ENCODE measurements at regions not wholly inside any gene's neighbourhood (a gene's known extent, or its start where the extent isn't known, plus 50 kb on each side); places are given as distances from the start of the nearest gene placed in this dataset.
"Not testable (repeated sequence)": the region's sequence is repeated elsewhere in the genome, so short reads cannot be mapped to it uniquely, and the experiment has no call there.

- not testable (repeated sequence) for H3K9me3 ChIP-seq (ENCODE audit: insufficient read depth, low read depth, low read length); H2AFZ ChIP-seq (ENCODE audit: insufficient read depth, low read length, poor library complexity); H3K14ac ChIP-seq (ENCODE audit: low read length); H3K79me1 ChIP-seq (ENCODE audit: low read length); H4K8ac ChIP-seq (ENCODE audit: low read depth, low read length); H3K18ac ChIP-seq (ENCODE audit: low read length); H3K27me3 ChIP-seq (ENCODE audit: insufficient read depth, low read length); H3K27ac ChIP-seq (ENCODE audit: low read depth, low read length); H4K91ac ChIP-seq (ENCODE audit: low read depth, low read length); DNase-seq; H3K4me3 ChIP-seq (ENCODE audit: low read depth, low read length); H3K9ac ChIP-seq (ENCODE audit: low read length); H2BK120ac ChIP-seq (ENCODE audit: insufficient read depth, low read length, poor library complexity); H3K4ac ChIP-seq (ENCODE audit: low read depth, low read length); H3K4me1 ChIP-seq (ENCODE audit: control insufficient read depth in 1 of 2, insufficient read depth in 2 of 2, low read length in 2 of 2); H3K79me2 ChIP-seq (ENCODE audit: control insufficient read depth, insufficient read depth, low read length, poor library complexity); H3K36me3 ChIP-seq (ENCODE audit: control insufficient read depth in 1 of 2, insufficient read depth in 2 of 2, low read length in 2 of 2); H2AK5ac ChIP-seq (ENCODE audit: low read length); H2BK12ac ChIP-seq (ENCODE audit: low read length); H3K23ac ChIP-seq (ENCODE audit: low read length); H2BK5ac ChIP-seq (ENCODE audit: low read depth, low read length, poor library complexity); H3K4me2 ChIP-seq (ENCODE audit: low read length); H4K12ac ChIP-seq (ENCODE audit: low read depth, low read length)
- no CpG with 5 or more reads among the region's 5 CpGs for WGBS (ENCODE audit: extremely low coverage, insufficient coverage, insufficient read length)
These were observed 871.5 kb downstream of the DIAPH3 start for GRCh38 chr13:59292240-59292639.

- no peak overlapping the region for H4K8ac ChIP-seq (ENCODE audit: low read depth, low read length)
- H3K27me3 ChIP-seq (ENCODE audit: insufficient read depth, low read length): no peaks in the 10 kb centered on the region
- no peaks in the 10 kb centered on the region for H3K79me1 ChIP-seq (ENCODE audit: low read length)
- H3K4me1 ChIP-seq (ENCODE audit: control insufficient read depth in 1 of 2, insufficient read depth in 2 of 2, low read length in 2 of 2): no peaks in the 10 kb centered on the region
- no peaks in the 10 kb centered on the region for H3K9me3 ChIP-seq (ENCODE audit: insufficient read depth, low read depth, low read length)
- no peak overlapping the region for H3K27ac ChIP-seq (ENCODE audit: low read depth, low read length)
- no peak overlapping the region for H3K4ac ChIP-seq (ENCODE audit: low read depth, low read length)
- H2BK12ac ChIP-seq (ENCODE audit: low read length): no peak overlapping the region
- WGBS (ENCODE audit: extremely low coverage, insufficient coverage, insufficient read length): no CpG with 5 or more reads among the region's 1 CpG
- H2AK5ac ChIP-seq (ENCODE audit: low read length): no peak overlapping the region
- DNase-seq: no peak
- H3K4me2 ChIP-seq (ENCODE audit: low read length): no peak overlapping the region
- H2BK120ac ChIP-seq (ENCODE audit: insufficient read depth, low read length, poor library complexity): no peak overlapping the region
- no peak overlapping the region for H4K91ac ChIP-seq (ENCODE audit: low read depth, low read length)
- no peak overlapping the region for H3K14ac ChIP-seq (ENCODE audit: low read length)
- no peak overlapping the region for H3K23ac ChIP-seq (ENCODE audit: low read length)
- H3K9ac ChIP-seq (ENCODE audit: low read length): no peak overlapping the region
- no peaks in the 10 kb centered on the region for H3K36me3 ChIP-seq (ENCODE audit: control insufficient read depth in 1 of 2, insufficient read depth in 2 of 2, low read length in 2 of 2)
- no peaks in the 10 kb centered on the region for H3K79me2 ChIP-seq (ENCODE audit: control insufficient read depth, insufficient read depth, low read length, poor library complexity)
- H3K18ac ChIP-seq (ENCODE audit: low read length): no peak overlapping the region
- H4K12ac ChIP-seq (ENCODE audit: low read depth, low read length): no peak overlapping the region
- no peak overlapping the region for H2AFZ ChIP-seq (ENCODE audit: insufficient read depth, low read length, poor library complexity)
- H2BK5ac ChIP-seq (ENCODE audit: low read depth, low read length, poor library complexity): no peak overlapping the region
- H3K4me3 ChIP-seq (ENCODE audit: low read depth, low read length): no peak overlapping the region
These were observed 864.1 kb downstream of the DIAPH3 start for GRCh38 chr13:59299584-59299983.

GRCh38 chr13:59300355-59301173, 863.2 kb downstream of the DIAPH3 start:
- H3K4me3 ChIP-seq (ENCODE audit: low read depth, low read length): no peak overlapping the region
- H3K79me1 ChIP-seq (ENCODE audit: low read length): no peaks in the 10 kb centered on the region
- H2BK5ac ChIP-seq (ENCODE audit: low read depth, low read length, poor library complexity): no peak overlapping the region
- H4K8ac ChIP-seq (ENCODE audit: low read depth, low read length): no peak overlapping the region
- H3K14ac ChIP-seq (ENCODE audit: low read length): no peak overlapping the region
- H3K27ac ChIP-seq (ENCODE audit: low read depth, low read length): no peak overlapping the region
- WGBS (ENCODE audit: extremely low coverage, insufficient coverage, insufficient read length): no CpG with 5 or more reads among the region's 9 CpGs
- no peaks in the 10 kb centered on the region for H3K4me1 ChIP-seq (ENCODE audit: control insufficient read depth in 1 of 2, insufficient read depth in 2 of 2, low read length in 2 of 2)
- H2BK120ac ChIP-seq (ENCODE audit: insufficient read depth, low read length, poor library complexity): no peak overlapping the region
- H3K27me3 ChIP-seq (ENCODE audit: insufficient read depth, low read length): no peaks in the 10 kb centered on the region
- H3K23ac ChIP-seq (ENCODE audit: low read length): no peak overlapping the region
- H3K9me3 ChIP-seq (ENCODE audit: insufficient read depth, low read depth, low read length): no peaks in the 10 kb centered on the region
- DNase-seq: no peak
- no peak overlapping the region for H2BK12ac ChIP-seq (ENCODE audit: low read length)
- no peak overlapping the region for H3K4ac ChIP-seq (ENCODE audit: low read depth, low read length)
- no peak overlapping the region for H4K91ac ChIP-seq (ENCODE audit: low read depth, low read length)
- H2AK5ac ChIP-seq (ENCODE audit: low read length): no peak overlapping the region
- no peak overlapping the region for H4K12ac ChIP-seq (ENCODE audit: low read depth, low read length)
- H2AFZ ChIP-seq (ENCODE audit: insufficient read depth, low read length, poor library complexity): no peak overlapping the region
- H3K36me3 ChIP-seq (ENCODE audit: control insufficient read depth in 1 of 2, insufficient read depth in 2 of 2, low read length in 2 of 2): no peaks in the 10 kb centered on the region
- no peak overlapping the region for H3K9ac ChIP-seq (ENCODE audit: low read length)
- H3K18ac ChIP-seq (ENCODE audit: low read length): no peak overlapping the region
- no peak overlapping the region for H3K4me2 ChIP-seq (ENCODE audit: low read length)
- no peaks in the 10 kb centered on the region for H3K79me2 ChIP-seq (ENCODE audit: control insufficient read depth, insufficient read depth, low read length, poor library complexity)

GRCh38 chr13:59301174-59301567, 862.6 kb downstream of the DIAPH3 start:
- Histone ChIP-seq H2BK120ac (ENCODE audit: insufficient read depth, low read length, poor library complexity) (no peak overlapping the region), H3K27me3 (ENCODE audit: insufficient read depth, low read length) (no peaks in the 10 kb centered on the region), H3K79me1 (ENCODE audit: low read length) (no peaks in the 10 kb centered on the region), H3K4me1 (ENCODE audit: control insufficient read depth in 1 of 2, insufficient read depth in 2 of 2, low read length in 2 of 2) (no peaks in the 10 kb centered on the region), H2BK5ac (ENCODE audit: low read depth, low read length, poor library complexity) (no peak overlapping the region), H3K4me3 (ENCODE audit: low read depth, low read length) (no peak overlapping the region), H3K79me2 (ENCODE audit: control insufficient read depth, insufficient read depth, low read length, poor library complexity) (no peaks in the 10 kb centered on the region), H3K4me2 (ENCODE audit: low read length) (no peak overlapping the region), H3K14ac (ENCODE audit: low read length) (no peak overlapping the region), H3K18ac (ENCODE audit: low read length) (no peak overlapping the region), H4K91ac (ENCODE audit: low read depth, low read length) (no peak overlapping the region), H2AK5ac (ENCODE audit: low read length) (no peak overlapping the region), H3K9ac (ENCODE audit: low read length) (no peak overlapping the region), H4K8ac (ENCODE audit: low read depth, low read length) (no peak overlapping the region), H4K12ac (ENCODE audit: low read depth, low read length) (no peak overlapping the region), H3K36me3 (ENCODE audit: control insufficient read depth in 1 of 2, insufficient read depth in 2 of 2, low read length in 2 of 2) (no peaks in the 10 kb centered on the region), H2AFZ (ENCODE audit: insufficient read depth, low read length, poor library complexity) (no peak overlapping the region), H3K23ac (ENCODE audit: low read length) (no peak overlapping the region), H3K4ac (ENCODE audit: low read depth, low read length) (no peak overlapping the region), H2BK12ac (ENCODE audit: low read length) (no peak overlapping the region), H3K27ac (ENCODE audit: low read depth, low read length) (no peak overlapping the region), H3K9me3 (ENCODE audit: insufficient read depth, low read depth, low read length) (no peaks in the 10 kb centered on the region)
- peak in 1 of 2 donors; percentile 39 for DNase-seq
- WGBS (ENCODE audit: extremely low coverage, insufficient coverage, insufficient read length): no CpG with 5 or more reads among the region's 2 CpGs

Measured in trophoblast cell (in vitro differentiated cells and primary cell).